ENCODE measurements at regions not wholly inside any gene's neighbourhood (a gene's known extent, or its start where the extent isn't known, plus 50 kb on each side); places are given as distances from the start of the nearest gene placed in this dataset.
A peak's percentile ranks its signal among the peaks of the same experiment; 100 is the strongest.

DNA sequence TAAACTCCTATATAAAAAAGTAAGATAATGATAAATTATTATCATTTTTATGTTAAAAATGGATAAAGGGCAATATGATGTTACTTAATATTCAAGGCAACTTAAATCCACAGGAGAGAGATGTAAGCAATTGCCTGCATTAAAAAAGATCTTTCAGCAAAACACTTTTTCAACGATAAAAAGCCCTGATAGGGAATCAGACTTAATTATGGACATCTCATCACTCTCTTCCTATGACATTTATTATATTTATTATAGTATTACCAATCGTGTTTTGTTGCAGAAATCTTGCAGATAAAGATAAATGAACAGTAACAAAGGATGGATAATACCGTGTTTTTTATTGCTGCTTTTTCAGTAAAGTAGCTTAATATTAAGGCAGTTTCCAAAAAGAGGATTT, 178.5 kb downstream of the SH2D1A start:
- H3K9me3 ChIP-seq (ENCODE audit: control insufficient read depth, low read length): no peaks in the 10 kb centered on the region
- no peaks in the 10 kb centered on the region for H3K36me3 ChIP-seq (ENCODE audit: control insufficient read depth, insufficient read depth, low read length, severe bottlenecking)
- no peak overlapping the region for H3K4me3 ChIP-seq (ENCODE audit: low read length)
- H3K4me1 ChIP-seq (ENCODE audit: control insufficient read depth, insufficient read depth, low read length): no peaks in the 10 kb centered on the region
- no peak for DNase-seq (ENCODE audit: low read depth)
- H3K9ac ChIP-seq (ENCODE audit: low read length): no peak overlapping the region
- peaks cover 4% of the 10 kb centered on the region for H3K27me3 ChIP-seq (replicated peaks; ENCODE audit: control insufficient read depth, insufficient read depth, low read length)

DNA sequence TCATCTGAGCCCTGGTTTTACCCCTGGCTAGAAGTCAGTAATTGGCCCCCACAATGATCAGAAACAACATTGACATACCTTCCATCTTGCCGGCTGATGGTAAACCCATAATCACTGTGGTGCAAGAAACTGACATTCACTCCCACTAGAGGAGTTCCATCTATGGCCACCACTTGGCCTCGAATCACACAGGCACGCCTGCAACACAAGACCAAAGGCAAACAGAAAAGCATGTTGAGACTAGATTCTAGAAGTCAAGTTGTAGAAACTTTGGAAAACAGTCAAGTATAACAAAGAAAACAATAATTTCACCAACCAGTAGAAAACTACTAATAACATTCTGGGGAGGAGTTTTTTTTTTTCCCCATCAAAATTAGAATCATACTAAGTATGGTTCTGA, 183.4 kb downstream of the SH2D1A start:
- no peaks in the 10 kb centered on the region for H3K9me3 ChIP-seq (ENCODE audit: control insufficient read depth, low read length)
- DNase-seq (ENCODE audit: low read depth): no peak
- no peaks in the 10 kb centered on the region for H3K36me3 ChIP-seq (ENCODE audit: control insufficient read depth, insufficient read depth, low read length, severe bottlenecking)
- no peak overlapping the region for H3K9ac ChIP-seq (ENCODE audit: low read length)
- H3K27me3 ChIP-seq (replicated peaks; ENCODE audit: control insufficient read depth, insufficient read depth, low read length): peaks cover 4% of the 10 kb centered on the region
- no peaks in the 10 kb centered on the region for H3K4me1 ChIP-seq (ENCODE audit: control insufficient read depth, insufficient read depth, low read length)
- no peak overlapping the region for H3K4me3 ChIP-seq (ENCODE audit: low read length)

DNA sequence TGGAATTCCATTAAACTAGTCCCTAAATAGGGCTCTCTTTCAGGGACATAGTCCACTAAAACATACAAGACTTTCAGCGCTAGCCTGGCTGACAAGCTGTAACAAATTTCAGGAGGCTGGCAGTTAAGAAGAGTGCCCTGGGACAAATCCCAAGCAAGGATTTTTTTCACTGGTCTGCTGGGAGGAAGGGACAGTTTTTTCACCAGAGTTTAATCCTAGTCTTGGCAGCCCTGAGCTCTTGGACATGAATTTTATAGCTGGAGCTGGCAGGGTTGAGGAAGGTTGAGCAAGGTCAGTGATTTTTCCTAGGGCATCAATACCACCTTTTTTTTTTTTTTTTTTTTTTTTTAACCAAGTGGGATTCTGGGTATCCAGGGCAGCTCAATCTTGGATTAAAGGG, 184.4 kb downstream of the SH2D1A start:
- no peak overlapping the region for H3K9ac ChIP-seq (ENCODE audit: low read length)

DNA sequence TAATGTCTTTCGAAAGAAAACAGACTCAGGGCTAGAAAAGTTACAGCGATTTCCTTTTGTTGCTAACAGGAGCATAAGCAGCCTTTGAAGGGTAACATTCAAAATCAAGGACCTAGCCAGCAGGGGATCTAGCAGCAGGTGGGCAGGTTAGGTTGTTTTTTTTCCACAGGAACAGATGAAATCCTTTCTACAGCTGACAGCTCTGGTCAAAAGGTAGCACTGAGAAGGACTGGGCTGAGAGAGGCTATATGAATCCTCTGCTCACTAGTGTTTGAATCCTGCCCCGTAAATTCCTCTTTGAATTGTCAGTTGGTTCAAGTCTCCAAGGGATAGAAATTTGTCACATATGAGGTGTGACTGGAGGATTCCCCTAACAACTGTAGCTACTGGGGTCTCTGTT, 188.2 kb downstream of the SH2D1A start:
- H3K9me3 ChIP-seq (ENCODE audit: control insufficient read depth, low read length): no peaks in the 10 kb centered on the region
- no peak overlapping the region for H3K9ac ChIP-seq (ENCODE audit: low read length)
- no peak for DNase-seq (ENCODE audit: low read depth)
- H3K4me1 ChIP-seq (ENCODE audit: control insufficient read depth, insufficient read depth, low read length): no peaks in the 10 kb centered on the region
- no peaks in the 10 kb centered on the region for H3K36me3 ChIP-seq (ENCODE audit: control insufficient read depth, insufficient read depth, low read length, severe bottlenecking)
- no peaks in the 10 kb centered on the region for H3K27me3 ChIP-seq (replicated peaks; ENCODE audit: control insufficient read depth, insufficient read depth, low read length)
- H3K4me3 ChIP-seq (ENCODE audit: low read length): no peak overlapping the region

More for the DNA sequence above, 184.4 kb downstream of the SH2D1A start:
- no peaks in the 10 kb centered on the region for H3K4me1 ChIP-seq (ENCODE audit: control insufficient read depth, insufficient read depth, low read length)
- no peak for DNase-seq (ENCODE audit: low read depth)
- no peak overlapping the region for H3K4me3 ChIP-seq (ENCODE audit: low read length)
- H3K27me3 ChIP-seq (replicated peaks; ENCODE audit: control insufficient read depth, insufficient read depth, low read length): peaks cover 4% of the 10 kb centered on the region
- H3K9me3 ChIP-seq (ENCODE audit: control insufficient read depth, low read length): no peaks in the 10 kb centered on the region
- no peaks in the 10 kb centered on the region for H3K36me3 ChIP-seq (ENCODE audit: control insufficient read depth, insufficient read depth, low read length, severe bottlenecking)

DNA sequence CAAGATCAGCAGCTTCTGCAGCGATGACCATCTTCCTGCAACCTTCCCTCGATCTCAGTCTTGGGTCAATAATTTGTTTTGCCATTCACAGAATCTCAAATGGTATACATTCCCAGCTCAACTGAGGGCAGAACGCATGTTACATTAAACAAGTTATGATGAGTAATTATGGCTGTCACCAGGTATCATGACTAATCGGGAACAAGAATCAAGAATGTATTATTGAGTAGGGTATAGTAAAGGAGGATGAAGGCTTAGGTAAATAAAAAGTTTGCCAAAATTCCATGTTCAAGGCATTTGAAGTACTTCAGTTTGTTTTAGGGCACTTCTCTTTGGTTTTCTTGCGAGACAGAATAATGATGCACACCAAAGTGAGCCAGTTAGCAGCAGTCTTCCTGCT, 194.1 kb downstream of the SH2D1A start:
- DNase-seq (ENCODE audit: low read depth): no peak
- no peaks in the 10 kb centered on the region for H3K27me3 ChIP-seq (replicated peaks; ENCODE audit: control insufficient read depth, insufficient read depth, low read length)
- H3K9me3 ChIP-seq (ENCODE audit: control insufficient read depth, low read length): no peaks in the 10 kb centered on the region
- H3K4me1 ChIP-seq (ENCODE audit: control insufficient read depth, insufficient read depth, low read length): no peaks in the 10 kb centered on the region
- no peaks in the 10 kb centered on the region for H3K36me3 ChIP-seq (ENCODE audit: control insufficient read depth, insufficient read depth, low read length, severe bottlenecking)
- H3K9ac ChIP-seq (ENCODE audit: low read length): no peak overlapping the region
- no peak overlapping the region for H3K4me3 ChIP-seq (ENCODE audit: low read length)

DNA sequence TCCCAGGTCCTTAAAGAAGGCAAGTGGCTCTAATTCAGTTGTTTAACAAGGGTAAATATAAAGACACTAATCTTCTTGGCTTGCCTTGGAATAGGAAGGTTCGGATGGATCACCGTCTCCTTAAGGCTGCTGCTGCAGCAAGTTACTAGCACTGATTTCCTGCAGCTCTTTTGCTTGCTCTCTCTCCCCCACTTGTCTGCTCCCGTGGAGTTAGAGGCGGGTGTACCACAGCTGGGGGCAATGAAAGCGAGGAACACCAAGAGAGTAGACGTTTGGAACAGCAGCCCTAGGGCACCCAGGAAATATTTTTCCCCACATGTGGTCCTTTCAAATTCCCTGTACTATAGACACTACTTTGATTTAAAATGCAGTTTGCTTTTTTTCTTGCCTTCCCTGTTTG, 202.2 kb downstream of the SH2D1A start:
- no peaks in the 10 kb centered on the region for H3K36me3 ChIP-seq (ENCODE audit: control insufficient read depth, insufficient read depth, low read length, severe bottlenecking)
- no peak overlapping the region for H3K4me3 ChIP-seq (ENCODE audit: low read length)
- no peak for DNase-seq (ENCODE audit: low read depth)
- H3K4me1 ChIP-seq (ENCODE audit: control insufficient read depth, insufficient read depth, low read length): no peaks in the 10 kb centered on the region
- H3K27me3 ChIP-seq (replicated peaks; ENCODE audit: control insufficient read depth, insufficient read depth, low read length): peaks cover 5% of the 10 kb centered on the region
- H3K9ac ChIP-seq (ENCODE audit: low read length): no peak overlapping the region
- no peaks in the 10 kb centered on the region for H3K9me3 ChIP-seq (ENCODE audit: control insufficient read depth, low read length)

DNA sequence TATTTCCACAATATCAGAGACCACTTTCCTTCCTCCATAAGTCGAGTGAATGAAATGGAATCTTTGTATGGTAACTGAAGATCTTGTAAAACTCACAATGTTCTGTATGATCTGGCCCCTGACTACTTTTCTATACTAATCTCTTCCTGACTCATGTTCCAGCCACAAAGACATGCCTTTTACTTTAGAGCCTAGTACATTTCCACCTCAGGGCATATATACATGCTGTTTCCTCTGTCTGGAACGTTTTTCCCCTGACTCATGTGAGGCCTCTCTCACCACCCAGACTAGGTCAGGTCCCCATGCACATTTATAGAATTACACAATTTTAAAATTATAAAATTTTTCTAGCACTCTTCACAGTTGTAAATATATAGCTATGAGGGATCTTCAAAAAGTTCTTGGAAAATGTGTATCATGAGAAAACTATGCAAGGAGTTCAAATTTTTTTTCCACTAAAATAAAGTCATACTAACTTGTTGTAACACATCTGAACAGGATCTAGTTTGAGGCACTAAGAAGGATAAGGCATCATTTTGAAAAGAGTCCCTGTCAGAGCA, 208.8 kb downstream of the SH2D1A start:
- Histone ChIP-seq H3K9me3 (ENCODE audit: control insufficient read depth, low read length) (no peaks in the 10 kb centered on the region), H3K4me3 (ENCODE audit: low read length) (no peak overlapping the region), H3K36me3 (ENCODE audit: control insufficient read depth, insufficient read depth, low read length, severe bottlenecking) (no peaks in the 10 kb centered on the region), H3K4me1 (ENCODE audit: control insufficient read depth, insufficient read depth, low read length) (peaks cover 2% of the 10 kb centered on the region), H3K9ac (ENCODE audit: low read length) (no peak overlapping the region), H3K27me3 (replicated peaks; ENCODE audit: control insufficient read depth, insufficient read depth, low read length) (no peaks in the 10 kb centered on the region)
- peak; percentile 76 for DNase-seq (ENCODE audit: low read depth)

DNA sequence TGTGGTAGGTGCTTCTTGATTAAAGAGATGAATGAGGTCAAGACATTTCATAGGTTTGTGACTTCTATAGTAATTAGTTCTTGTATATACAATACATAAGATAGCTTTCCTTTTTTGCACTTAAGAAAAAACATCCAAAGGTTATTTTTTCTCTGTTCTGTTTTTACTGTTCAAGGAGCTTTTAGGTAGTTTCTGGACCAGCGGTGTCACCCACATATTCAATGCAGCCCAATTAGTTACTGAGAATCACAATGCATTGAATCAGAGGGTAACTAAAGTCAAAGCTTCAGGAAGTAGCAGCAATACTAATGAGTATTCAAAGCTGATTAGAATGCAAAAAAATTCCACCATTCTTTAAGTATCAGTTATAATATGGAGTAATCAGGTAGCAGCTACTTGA, 211.6 kb downstream of the SH2D1A start:
- Histone ChIP-seq H3K9ac (ENCODE audit: low read length) (no peak overlapping the region), H3K27me3 (replicated peaks; ENCODE audit: control insufficient read depth, insufficient read depth, low read length) (no peaks in the 10 kb centered on the region), H3K4me1 (ENCODE audit: control insufficient read depth, insufficient read depth, low read length) (peaks cover 2% of the 10 kb centered on the region), H3K4me3 (ENCODE audit: low read length) (no peak overlapping the region), H3K36me3 (ENCODE audit: control insufficient read depth, insufficient read depth, low read length, severe bottlenecking) (no peaks in the 10 kb centered on the region), H3K9me3 (ENCODE audit: control insufficient read depth, low read length) (no peaks in the 10 kb centered on the region)
- DNase-seq (ENCODE audit: low read depth): no peak

DNA sequence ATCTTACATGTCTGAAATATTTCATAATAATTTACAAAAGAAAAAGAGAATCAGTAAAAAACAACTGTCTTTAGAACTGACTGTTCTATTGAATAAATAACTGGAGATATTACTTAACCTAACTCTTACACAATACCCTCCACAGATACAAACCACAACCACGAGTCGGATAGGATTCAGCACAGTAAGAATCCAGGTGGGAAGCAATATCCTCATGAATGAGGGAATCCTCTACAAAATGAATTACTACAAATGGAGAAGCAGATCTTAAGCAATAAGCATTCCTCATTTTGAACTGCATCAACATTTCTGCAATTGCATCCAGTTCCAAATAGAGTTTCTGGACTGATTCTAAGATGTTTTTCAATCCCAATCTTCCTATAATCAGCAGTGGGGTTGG, 227.1 kb downstream of the SH2D1A start:
- no peaks in the 10 kb centered on the region for H3K27me3 ChIP-seq (replicated peaks; ENCODE audit: control insufficient read depth, insufficient read depth, low read length)
- no peaks in the 10 kb centered on the region for H3K36me3 ChIP-seq (ENCODE audit: control insufficient read depth, insufficient read depth, low read length, severe bottlenecking)
- peak; percentile 12 for DNase-seq (ENCODE audit: low read depth)

DNA sequence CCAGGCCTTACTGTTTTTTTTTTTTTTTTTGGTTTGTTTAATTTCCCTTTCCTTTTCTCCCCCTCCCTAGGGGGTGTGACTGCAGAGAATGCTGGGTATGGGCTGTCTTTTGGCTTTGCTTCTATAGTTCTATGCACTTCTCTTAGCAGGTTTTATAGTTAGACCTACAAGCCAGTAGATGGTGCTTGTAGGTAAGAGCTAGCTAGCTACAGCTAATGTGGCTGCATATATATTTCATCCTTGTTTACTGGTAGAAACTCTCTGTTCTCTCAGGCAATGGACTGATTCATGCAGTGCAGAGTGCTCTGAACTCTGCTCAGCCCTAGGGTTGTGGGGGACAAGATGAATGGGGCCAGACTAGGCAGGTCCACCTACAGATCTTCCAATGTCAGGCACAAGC, 246.4 kb downstream of the SH2D1A start:
- no peak overlapping the region for H3K4me3 ChIP-seq (ENCODE audit: low read length)
- H3K9ac ChIP-seq (ENCODE audit: low read length): no peak overlapping the region
- no peak for DNase-seq (ENCODE audit: low read depth)
- no peaks in the 10 kb centered on the region for H3K36me3 ChIP-seq (ENCODE audit: control insufficient read depth, insufficient read depth, low read length, severe bottlenecking)
- no peaks in the 10 kb centered on the region for H3K9me3 ChIP-seq (ENCODE audit: control insufficient read depth, low read length)
- H3K4me1 ChIP-seq (ENCODE audit: control insufficient read depth, insufficient read depth, low read length): no peaks in the 10 kb centered on the region
- no peaks in the 10 kb centered on the region for H3K27me3 ChIP-seq (replicated peaks; ENCODE audit: control insufficient read depth, insufficient read depth, low read length)

More for the DNA sequence above, 227.1 kb downstream of the SH2D1A start:
- Histone ChIP-seq H3K9ac (ENCODE audit: low read length) (no peak overlapping the region), H3K4me1 (ENCODE audit: control insufficient read depth, insufficient read depth, low read length) (peaks cover 4% of the 10 kb centered on the region), H3K4me3 (ENCODE audit: low read length) (no peak overlapping the region), H3K9me3 (ENCODE audit: control insufficient read depth, low read length) (no peaks in the 10 kb centered on the region)

DNA sequence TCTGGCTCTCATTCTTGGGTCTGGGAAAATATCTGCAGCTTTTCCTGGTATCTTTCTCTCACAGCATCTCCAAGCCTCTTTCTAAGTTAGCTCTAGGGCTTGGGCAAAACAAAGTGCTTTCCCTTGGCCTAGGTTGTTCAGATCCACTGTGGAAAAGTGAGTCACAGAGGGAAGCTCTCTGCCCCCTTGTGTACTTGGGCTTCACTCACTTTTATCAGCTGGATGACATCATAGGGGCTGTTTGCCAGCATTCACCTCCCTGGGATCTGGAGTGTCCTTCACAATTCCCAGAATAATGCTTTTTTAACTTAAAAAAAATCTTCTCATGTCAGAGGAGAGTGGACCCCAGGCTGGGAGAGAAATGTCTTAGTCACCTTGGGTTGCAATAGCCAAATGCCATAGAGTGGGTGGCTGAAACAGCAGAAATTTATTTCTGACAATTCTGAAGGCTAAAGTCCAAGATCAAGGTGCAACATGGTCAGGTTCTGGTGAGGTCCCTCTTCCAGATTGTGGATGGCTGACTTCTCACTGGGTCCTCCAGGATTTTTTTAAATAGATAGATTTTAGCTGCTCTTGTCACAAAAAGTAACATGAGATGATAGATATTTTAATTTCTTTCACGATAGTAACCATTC, 247.8 kb downstream of the SH2D1A start:
- no peak overlapping the region for H3K4me3 ChIP-seq (ENCODE audit: low read length)
- no peak overlapping the region for H3K9ac ChIP-seq (ENCODE audit: low read length)
- H3K9me3 ChIP-seq (ENCODE audit: control insufficient read depth, low read length): no peaks in the 10 kb centered on the region
- no peaks in the 10 kb centered on the region for H3K36me3 ChIP-seq (ENCODE audit: control insufficient read depth, insufficient read depth, low read length, severe bottlenecking)
- no peaks in the 10 kb centered on the region for H3K4me1 ChIP-seq (ENCODE audit: control insufficient read depth, insufficient read depth, low read length)
- H3K27me3 ChIP-seq (replicated peaks; ENCODE audit: control insufficient read depth, insufficient read depth, low read length): no peaks in the 10 kb centered on the region
- no peak for DNase-seq (ENCODE audit: low read depth)

DNA sequence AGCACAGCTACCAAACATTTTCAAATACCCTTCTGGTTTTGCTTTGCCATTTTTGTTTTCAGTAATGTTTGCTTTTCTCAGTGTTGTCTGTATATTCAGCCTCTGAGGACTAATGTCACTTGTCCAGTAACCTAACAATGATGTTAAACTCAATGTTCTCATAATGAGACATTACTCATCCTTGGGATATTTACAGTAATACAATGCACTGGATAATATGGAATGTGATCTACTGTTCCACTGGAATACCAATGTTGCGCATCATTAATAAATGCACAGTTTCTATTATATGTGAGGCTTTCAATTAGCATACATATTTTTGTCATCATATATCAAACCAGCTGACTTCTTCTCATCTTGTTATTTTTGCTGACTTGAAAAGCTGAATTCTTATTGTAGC, 259.1 kb downstream of the SH2D1A start:
- Histone ChIP-seq H3K9me3 (ENCODE audit: control insufficient read depth, low read length) (no peaks in the 10 kb centered on the region), H3K4me1 (ENCODE audit: control insufficient read depth, insufficient read depth, low read length) (no peaks in the 10 kb centered on the region), H3K36me3 (ENCODE audit: control insufficient read depth, insufficient read depth, low read length, severe bottlenecking) (no peaks in the 10 kb centered on the region), H3K4me3 (ENCODE audit: low read length) (no peak overlapping the region), H3K9ac (ENCODE audit: low read length) (no peak overlapping the region), H3K27me3 (replicated peaks; ENCODE audit: control insufficient read depth, insufficient read depth, low read length) (peaks cover 3% of the 10 kb centered on the region)
- DNase-seq (ENCODE audit: low read depth): no peak

Measured in adipocyte (in vitro differentiated cells).